Body of pancreas (tissue), 4 donors: ENCODE measurements at regions not wholly inside any gene's neighbourhood (a gene's known extent, or its start where the extent isn't known, plus 50 kb on each side); places are given as distances from the start of the nearest gene placed in this dataset.

Experiments
- ATAC-seq: fragments of 150-250 bp; one replicate; pipeline ENCODE4 v1.9.1; 2016
- DNase-seq, 4 donors: peaks; one replicate each; pipeline ENCODE4 v3.0.0-alpha.2; 2019
- H3K27ac ChIP-seq, 4 donors: fragments of 200-600 bp; sonication (generic); 1 replicate in 3 of 4; 2 replicates in 1 of 4; pipeline versions ENCODE4 v1.5.1 to v1.6.1; 2016 to 2019; ENCODE audit warnings: mild to moderate bottlenecking in 1 of 4, mixed read lengths in 1 of 4, moderate library complexity in 1 of 4
- H3K27me3 ChIP-seq, 2 donors: fragments of 200-600 bp; sonication (generic); one replicate each; pipeline ENCODE4 v1.6.0; 2016; ENCODE audit warnings: mild to moderate bottlenecking in 1 of 2
- H3K36me3 ChIP-seq, 2 donors: fragments of 200-600 bp; sonication (generic); replicated peaks in 1 of 2; 2 replicates each; pipeline ENCODE4 v1.5.1; 2016; ENCODE audit warnings: low read depth in 2 of 2; ENCODE audit not compliant: insufficient read depth in 1 of 2
- H3K4me1 ChIP-seq: fragments of 200-600 bp; sonication (generic); one replicate; pipeline ENCODE4 v1.6.0; 2016
- H3K4me3 ChIP-seq, 2 donors: fragments of 200-600 bp; sonication (generic); 1 replicate in 1 of 2; 2 replicates in 1 of 2; pipeline ENCODE4 v1.5.1; 2016 to 2019
- H3K9me3 ChIP-seq, 3 donors: fragments of 200-600 bp; sonication (generic); 1 replicate in 2 of 3; 2 replicates in 1 of 3; pipeline ENCODE4 v1.5.1; 2016
- POLR2A ChIP-seq, 3 donors: fragments of 450-650 bp; IDR thresholded peaks; one replicate each; pipeline ENCODE4 v1.6.1; 2016; ENCODE audit warnings: antibody characterized with exemption in 3 of 3, mild to moderate bottlenecking in 2 of 3
- WGBS, 2 donors: methylation state at CpG; one replicate each; pipeline ENCODE4 v1.1.5; 2017; 5-methylcytosine and 5-hydroxymethylcytosine counted together
- intact Hi-C: fragments of 100-400 bp; cut with DNase I; formaldehyde crosslinking; loops from one replicate; pipeline ENCODE4 v1.15.1; 2023
- TF ChIP-seq, protein P1 (sequence below), 7 experiments: fragments of 450-650 bp in 4 of 7; fragments of 200-600 bp in 3 of 7; sonication (generic) in 3 of 7; IDR thresholded peaks; one replicate each; pipeline ENCODE4 v1.5.1; 2016 to 2019; ENCODE audit warnings: antibody characterized with exemption in 7 of 7

DNA sequence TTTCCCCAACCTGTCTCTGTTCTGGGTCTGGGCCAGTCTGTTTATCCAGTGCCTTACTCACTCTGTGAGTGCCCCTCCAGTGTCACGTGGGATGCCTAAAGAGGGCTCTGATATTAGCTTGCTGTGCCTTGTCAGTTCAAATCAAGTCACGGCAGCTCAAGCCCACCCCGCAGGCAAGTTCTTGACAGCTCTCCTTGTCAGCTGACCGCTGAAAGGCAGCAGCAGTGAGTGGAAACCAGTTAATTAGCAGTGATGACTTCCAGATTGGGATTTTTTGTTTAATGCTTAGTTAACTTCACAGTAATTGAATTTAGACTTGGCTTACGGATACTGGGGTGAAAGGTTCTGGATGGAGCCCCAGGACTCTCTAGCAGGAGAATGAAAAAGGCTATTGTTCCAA is 210.1 kb downstream of the PSAT1 start:
- WGBS, 2 donors = 46 to 60% methylated on average over 4 to 5 of the region's 5 CpGs
- DNase-seq (no peak), ATAC-seq (no peak)
- Histone ChIP-seq H3K4me1 (no peaks in the 10 kb centered on the region), H3K9me3 (no peaks in the 10 kb centered on the region), H3K4me3 (no peak overlapping the region), H3K27ac (no peak overlapping the region), H3K27me3 (no peaks in the 10 kb centered on the region), H3K36me3 (no peaks in the 10 kb centered on the region)
- TF ChIP-seq POLR2A (IDR thresholded peaks at IDR 0.05) = no peak
- TF ChIP-seq, protein P1, sequence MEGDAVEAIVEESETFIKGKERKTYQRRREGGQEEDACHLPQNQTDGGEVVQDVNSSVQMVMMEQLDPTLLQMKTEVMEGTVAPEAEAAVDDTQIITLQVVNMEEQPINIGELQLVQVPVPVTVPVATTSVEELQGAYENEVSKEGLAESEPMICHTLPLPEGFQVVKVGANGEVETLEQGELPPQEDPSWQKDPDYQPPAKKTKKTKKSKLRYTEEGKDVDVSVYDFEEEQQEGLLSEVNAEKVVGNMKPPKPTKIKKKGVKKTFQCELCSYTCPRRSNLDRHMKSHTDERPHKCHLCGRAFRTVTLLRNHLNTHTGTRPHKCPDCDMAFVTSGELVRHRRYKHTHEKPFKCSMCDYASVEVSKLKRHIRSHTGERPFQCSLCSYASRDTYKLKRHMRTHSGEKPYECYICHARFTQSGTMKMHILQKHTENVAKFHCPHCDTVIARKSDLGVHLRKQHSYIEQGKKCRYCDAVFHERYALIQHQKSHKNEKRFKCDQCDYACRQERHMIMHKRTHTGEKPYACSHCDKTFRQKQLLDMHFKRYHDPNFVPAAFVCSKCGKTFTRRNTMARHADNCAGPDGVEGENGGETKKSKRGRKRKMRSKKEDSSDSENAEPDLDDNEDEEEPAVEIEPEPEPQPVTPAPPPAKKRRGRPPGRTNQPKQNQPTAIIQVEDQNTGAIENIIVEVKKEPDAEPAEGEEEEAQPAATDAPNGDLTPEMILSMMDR (IDR thresholded peaks at IDR 0.05) = no peak
- intact Hi-C loops = no loop called here

GRCh38 chr9:78510035-78510434 is 213.1 kb downstream of the PSAT1 start:
- TF ChIP-seq POLR2A (IDR thresholded peaks at IDR 0.05) = no peak
- TF ChIP-seq, protein P1 (IDR thresholded peaks at IDR 0.05) = no peak
- WGBS, 2 donors = 14 to 19% methylated on average over 4 of the region's 4 CpGs

GRCh38 chr9:78515108-78515507 is 218.2 kb downstream of the PSAT1 start:
- intact Hi-C loops = no loop called here
- Histone ChIP-seq H3K9me3 (peaks cover 0 to 9% (median 0%) of the 10 kb centered on the region in 3 donors), H3K4me1 (no peaks in the 10 kb centered on the region), H3K4me3 (no peak overlapping the region), H3K36me3 (no peaks in the 10 kb centered on the region), H3K27me3 (no peaks in the 10 kb centered on the region), H3K27ac (no peak overlapping the region)
- ATAC-seq = no peak
- DNase-seq = no peak
- WGBS, 2 donors = 26 to 44% methylated on average over 1 of the region's 1 CpG
- no peak for TF ChIP-seq POLR2A (IDR thresholded peaks at IDR 0.05)
- TF ChIP-seq, protein P1 (IDR thresholded peaks at IDR 0.05) = no peak

More at GRCh38 chr9:78510035-78510434, 213.1 kb downstream of the PSAT1 start:
- no peak for ATAC-seq
- H3K27ac ChIP-seq = no peak overlapping the region
- peak in 1 of 4 donors; percentile 6 for DNase-seq
- no peaks in the 10 kb centered on the region for H3K36me3 ChIP-seq
- H3K4me1 ChIP-seq = no peaks in the 10 kb centered on the region
- no peaks in the 10 kb centered on the region for H3K27me3 ChIP-seq
- no peaks in the 10 kb centered on the region for H3K9me3 ChIP-seq
- intact Hi-C loops = no loop called here
- no peak overlapping the region for H3K4me3 ChIP-seq

DNA sequence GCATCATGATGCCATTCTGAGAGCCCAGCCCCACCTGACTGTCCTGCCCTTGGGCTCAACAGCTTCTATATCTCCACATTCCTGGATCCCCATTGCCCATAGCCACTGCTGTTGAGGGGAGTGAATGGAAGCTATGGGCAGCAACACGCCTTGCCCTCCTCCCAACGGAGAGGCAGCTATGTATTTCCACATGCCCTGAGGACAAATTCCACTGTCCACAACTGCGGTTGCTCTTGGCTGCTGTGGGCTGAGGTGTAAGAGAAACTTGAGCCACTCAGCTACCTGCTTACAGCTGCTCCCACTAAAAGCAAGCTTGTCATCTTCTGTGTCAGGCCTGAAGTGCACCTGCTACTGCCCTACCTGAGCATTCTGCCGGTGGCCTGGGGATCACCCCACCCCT is 222.9 kb downstream of the PSAT1 start:
- Histone ChIP-seq H3K27ac (no peak overlapping the region), H3K36me3 (no peaks in the 10 kb centered on the region), H3K9me3 (peaks cover 0 to 13% (median 0%) of the 10 kb centered on the region in 3 donors), H3K4me1 (no peaks in the 10 kb centered on the region), H3K4me3 (no peak overlapping the region), H3K27me3 (no peaks in the 10 kb centered on the region)
- intact Hi-C loops = no loop called here
- ATAC-seq = no peak
- DNase-seq = no peak
- TF ChIP-seq POLR2A (IDR thresholded peaks at IDR 0.05) = no peak
- TF ChIP-seq, protein P1 (IDR thresholded peaks at IDR 0.05) = no peak
- WGBS, 2 donors = 91 to 94% methylated on average over 3 to 4 of the region's 4 CpGs

DNA sequence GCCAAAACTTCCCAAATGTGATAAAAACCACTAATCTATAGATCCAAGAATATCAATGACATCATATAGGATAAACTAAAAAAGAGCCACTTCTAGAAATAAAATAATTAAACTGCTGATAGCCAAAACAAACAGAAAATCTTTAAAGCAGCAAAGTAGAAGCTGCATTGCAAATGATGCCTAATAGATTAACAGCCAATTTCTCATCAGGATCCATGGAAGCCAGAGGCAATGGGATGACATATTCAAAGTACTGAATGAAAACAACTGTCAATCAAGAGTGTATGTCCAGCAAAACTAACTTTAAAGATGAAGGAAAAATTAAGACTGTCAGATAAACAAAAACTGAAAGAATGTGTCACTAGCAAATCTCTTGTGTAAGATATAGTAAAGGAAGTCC is 224.8 kb downstream of the PSAT1 start:
- Histone ChIP-seq H3K4me1 (no peaks in the 10 kb centered on the region), H3K9me3 (peaks cover 0 to 13% (median 0%) of the 10 kb centered on the region in 3 donors), H3K4me3 (no peak overlapping the region), H3K36me3 (no peaks in the 10 kb centered on the region), H3K27ac (no peak overlapping the region), H3K27me3 (no peaks in the 10 kb centered on the region)
- TF ChIP-seq, protein P1 (IDR thresholded peaks at IDR 0.05) = no peak
- TF ChIP-seq POLR2A (IDR thresholded peaks at IDR 0.05) = no peak
- intact Hi-C loops = no loop called here
- no peak for ATAC-seq
- no peak for DNase-seq
